ENCODE measurements at regions not wholly inside any gene's neighbourhood (a gene's known extent, or its start where the extent isn't known, plus 50 kb on each side); places are given as distances from the start of the nearest gene placed in this dataset.

DNA sequence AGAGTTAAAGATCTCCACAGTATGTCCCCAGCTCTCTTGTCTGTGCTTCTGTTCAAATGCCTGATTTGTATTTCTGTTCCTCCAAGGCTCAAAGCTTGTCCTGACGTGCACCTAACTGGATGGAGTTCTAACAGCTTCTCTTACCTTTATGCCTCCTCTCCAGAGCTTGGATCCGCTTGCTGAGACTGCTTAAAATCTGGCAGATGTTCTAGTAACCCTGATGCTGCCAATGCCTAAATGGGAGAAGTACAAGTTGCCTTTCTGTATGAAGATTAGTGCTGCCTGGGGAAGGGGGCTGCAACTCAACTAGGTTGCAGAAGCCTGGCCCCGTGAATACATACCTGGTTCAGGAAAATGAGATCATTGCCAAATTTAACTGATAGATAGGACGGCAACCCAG lies 354.5 kb upstream of the KCNMB2 start:
- dilution Hi-C loops (cut with MboI; ENCODE audit: extremely low pct_ligation_motif_present, low sequenced_read_pairs): no loop called here
- no TSS peak for BruUV-seq (replicated peaks)
- ChIA-PET POLR2A (no interaction called here), CTCF (no interaction called here)
- Histone ChIP-seq H3K9me1 (replicated peaks; ENCODE audit: control insufficient read depth, extremely low read depth, insufficient read depth, low read length) (no peaks in the 10 kb centered on the region), H2AFZ (ENCODE audit: low read depth, low read length) (no peak overlapping the region), H4K20me1 (replicated peaks; ENCODE audit: control insufficient read depth, extremely low read depth, insufficient read depth, low read length) (no peaks in the 10 kb centered on the region), H3K9me3 (replicated peaks; ENCODE audit: control insufficient read depth, insufficient read depth, low read length) (no peaks in the 10 kb centered on the region), H3K4me2 (ENCODE audit: insufficient read depth, low read length) (no peak overlapping the region), H3K27ac (ENCODE audit: insufficient read depth, low read depth, low read length) (no peak overlapping the region), H3K4me1 (ENCODE audit: control insufficient read depth, extremely low read depth, insufficient read depth, low read length) (no peaks in the 10 kb centered on the region), H3K4me3 (replicated peaks in 1 of 3; ENCODE audit: insufficient read depth in 1 of 3, low read depth in 1 of 3, low read length in 3 of 3) (no peak overlapping the region), H3K79me2 (ENCODE audit: control insufficient read depth, insufficient read depth, low read length) (no peaks in the 10 kb centered on the region), H3K9ac (replicated peaks; ENCODE audit: extremely low read depth, insufficient read depth, low read length) (no peak overlapping the region), H3K36me3 (ENCODE audit: control insufficient read depth in 2 of 2, extremely low read depth in 1 of 2, insufficient read depth in 2 of 2, low read length in 2 of 2) (no peaks in the 10 kb centered on the region), H3K27me3 (ENCODE audit: control insufficient read depth in 2 of 2, insufficient read depth in 2 of 2, low read length in 2 of 2) (no peaks in the 10 kb centered on the region)
- no peak for TF ChIP-seq MYC (IDR thresholded peaks at IDR 0.05; ENCODE audit: low read depth, low read length)
- TF ChIP-seq POLR2A (IDR thresholded peaks at IDR 0.05; ENCODE audit: low read depth, low read length): no peak
- TF ChIP-seq JUN (IDR thresholded peaks at IDR 0.05; ENCODE audit: borderline replicate concordance, insufficient read depth, insufficient read length, low read depth): no peak
- no peak for TF ChIP-seq EZH2 (IDR thresholded peaks at IDR 0.05; ENCODE audit: borderline replicate concordance, low read depth, low read length, severe bottlenecking)
- TF ChIP-seq FOS (IDR thresholded peaks at IDR 0.05; ENCODE audit: borderline replicate concordance, insufficient read depth, low read length): no peak
- TF ChIP-seq, protein P1, sequence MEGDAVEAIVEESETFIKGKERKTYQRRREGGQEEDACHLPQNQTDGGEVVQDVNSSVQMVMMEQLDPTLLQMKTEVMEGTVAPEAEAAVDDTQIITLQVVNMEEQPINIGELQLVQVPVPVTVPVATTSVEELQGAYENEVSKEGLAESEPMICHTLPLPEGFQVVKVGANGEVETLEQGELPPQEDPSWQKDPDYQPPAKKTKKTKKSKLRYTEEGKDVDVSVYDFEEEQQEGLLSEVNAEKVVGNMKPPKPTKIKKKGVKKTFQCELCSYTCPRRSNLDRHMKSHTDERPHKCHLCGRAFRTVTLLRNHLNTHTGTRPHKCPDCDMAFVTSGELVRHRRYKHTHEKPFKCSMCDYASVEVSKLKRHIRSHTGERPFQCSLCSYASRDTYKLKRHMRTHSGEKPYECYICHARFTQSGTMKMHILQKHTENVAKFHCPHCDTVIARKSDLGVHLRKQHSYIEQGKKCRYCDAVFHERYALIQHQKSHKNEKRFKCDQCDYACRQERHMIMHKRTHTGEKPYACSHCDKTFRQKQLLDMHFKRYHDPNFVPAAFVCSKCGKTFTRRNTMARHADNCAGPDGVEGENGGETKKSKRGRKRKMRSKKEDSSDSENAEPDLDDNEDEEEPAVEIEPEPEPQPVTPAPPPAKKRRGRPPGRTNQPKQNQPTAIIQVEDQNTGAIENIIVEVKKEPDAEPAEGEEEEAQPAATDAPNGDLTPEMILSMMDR (IDR thresholded peaks at IDR 0.05; ENCODE audit: extremely low read depth in 1 of 2, insufficient read depth in 1 of 2, low read depth in 1 of 2, low read length in 2 of 2): no peak
- no peak for TF ChIP-seq POLR2AphosphoS5 (IDR thresholded peaks at IDR 0.05; ENCODE audit: insufficient read depth, low read depth, low read length)
- TF ChIP-seq, protein P2, sequence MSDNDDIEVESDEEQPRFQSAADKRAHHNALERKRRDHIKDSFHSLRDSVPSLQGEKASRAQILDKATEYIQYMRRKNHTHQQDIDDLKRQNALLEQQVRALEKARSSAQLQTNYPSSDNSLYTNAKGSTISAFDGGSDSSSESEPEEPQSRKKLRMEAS (IDR thresholded peaks at IDR 0.05; ENCODE audit: insufficient read depth, insufficient read length): no peak
- intact Hi-C loops (cut with micrococcal nuclease): no loop called here
- DNase-seq (ENCODE audit: low read depth, low spot score) (no peak), FAIRE-seq (no peak)
